Hepatocyte (in vitro differentiated cells): ENCODE measurements at regions not wholly inside any gene's neighbourhood (a gene's known extent, or its start where the extent isn't known, plus 50 kb on each side); places are given as distances from the start of the nearest gene placed in this dataset.

ENCODE experiments used
- DNase-seq: peaks from one replicate; pipeline ENCODE4 v3.0.0-alpha.2; 2016; ENCODE audit warnings: low spot score
- H2AFZ ChIP-seq: fragments of 200-600 bp; sonication (generic); 2 replicates; pipeline ENCODE4 v1.6.0; 2016; ENCODE audit warnings: antibody characterized with exemption, mild to moderate bottlenecking
- H3K27ac ChIP-seq: fragments of 200-600 bp; sonication (generic); 2 replicates; pipeline ENCODE4 v1.5.1; 2016; ENCODE audit warnings: mild to moderate bottlenecking
- H3K27me3 ChIP-seq: fragments of 200-600 bp; sonication (generic); 2 replicates; pipeline ENCODE4 v1.6.1; 2016
- H3K36me3 ChIP-seq: fragments of 200-600 bp; sonication (generic); replicated peaks from 2 replicates; pipeline ENCODE4 v1.5.1; 2016; ENCODE audit warnings: low read depth; ENCODE audit not compliant: insufficient read depth
- H3K4me1 ChIP-seq: fragments of 200-600 bp; sonication (generic); 2 replicates; pipeline ENCODE4 v1.5.1; 2016; ENCODE audit warnings: mild to moderate bottlenecking, moderate library complexity; ENCODE audit not compliant: insufficient read depth
- H3K4me2 ChIP-seq: fragments of 200-600 bp; sonication (generic); 2 replicates; pipeline ENCODE4 v1.6.0; 2016
- H3K4me3 ChIP-seq: fragments of 200-600 bp; sonication (generic); 2 replicates; pipeline ENCODE4 v1.5.1; 2016; ENCODE audit warnings: mild to moderate bottlenecking
- H3K79me2 ChIP-seq: fragments of 200-600 bp; sonication (generic); 2 replicates; pipeline ENCODE4 v1.6.0; 2017; ENCODE audit warnings: mild to moderate bottlenecking
- H3K9me2 ChIP-seq: fragments of 200-600 bp; sonication (generic); replicated peaks from 2 replicates; pipeline ENCODE4 v1.6.0; 2017; ENCODE audit warnings: mild to moderate bottlenecking; ENCODE audit not compliant: insufficient read depth
- H3K9me3 ChIP-seq: fragments of 200-600 bp; sonication (generic); 2 replicates; pipeline ENCODE4 v1.5.1; 2016; ENCODE audit warnings: low read depth, mild to moderate bottlenecking
- H4K20me1 ChIP-seq: fragments of 200-600 bp; sonication (generic); 2 replicates; pipeline ENCODE4 v1.6.0; 2016; ENCODE audit warnings: mild to moderate bottlenecking; ENCODE audit not compliant: insufficient read depth, poor library complexity, severe bottlenecking
- EZH2 ChIP-seq: fragments of 200-600 bp; sonication (generic); IDR thresholded peaks from 2 replicates; pipeline ENCODE4 v1.6.1; 2016; ENCODE audit warnings: antibody characterized with exemption, mild to moderate bottlenecking, borderline replicate concordance
- EZH2phosphoT487 ChIP-seq: fragments of 200-600 bp; sonication (generic); IDR thresholded peaks from one replicate; pipeline ENCODE4 v1.6.1; 2018; ENCODE audit warnings: antibody characterized with exemption, mild to moderate bottlenecking, low read depth, moderate library complexity; ENCODE audit not compliant: unreplicated experiment, severe bottlenecking
- WGBS: methylation state at CpG from one replicate; pipeline ENCODE4 v1.1.6; 2016; ENCODE audit warnings: low lambda C conversion rate; ENCODE audit errors: missing lambda C conversion rate; 5-methylcytosine and 5-hydroxymethylcytosine counted together
- TF ChIP-seq, protein P1 (sequence below): fragments of 200-600 bp; sonication (generic); IDR thresholded peaks from 2 replicates; pipeline ENCODE4 v1.5.1; 2016; ENCODE audit warnings: antibody characterized with exemption, mild to moderate bottlenecking; ENCODE audit not compliant: poor library complexity

GRCh38 chr1:116230712-116231111 lies 119.5 kb downstream of the MAB21L3 start:
- H3K4me2 ChIP-seq: no peak overlapping the region
- 6% methylated on average over 1 of the region's 1 CpG for WGBS

DNA sequence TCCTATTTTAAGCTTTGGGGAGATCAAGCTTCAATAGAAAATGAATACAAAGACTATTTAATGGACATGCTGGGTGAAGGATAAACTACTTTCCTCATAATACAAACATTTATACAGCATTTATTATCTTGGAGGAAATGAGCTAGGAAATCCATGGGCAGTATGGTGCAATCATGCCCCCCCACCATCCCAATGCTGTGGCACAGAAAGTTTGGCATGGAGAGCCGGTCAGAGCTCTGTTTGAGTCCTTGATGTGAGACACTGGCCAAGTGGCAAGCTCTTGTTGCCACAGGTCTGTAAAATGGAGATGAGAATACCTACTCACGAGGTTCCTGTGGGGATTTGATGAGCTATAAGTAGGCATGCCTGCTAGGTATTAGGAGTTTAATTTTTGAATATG lies 120.6 kb downstream of the MAB21L3 start:
- TF ChIP-seq, protein P1, sequence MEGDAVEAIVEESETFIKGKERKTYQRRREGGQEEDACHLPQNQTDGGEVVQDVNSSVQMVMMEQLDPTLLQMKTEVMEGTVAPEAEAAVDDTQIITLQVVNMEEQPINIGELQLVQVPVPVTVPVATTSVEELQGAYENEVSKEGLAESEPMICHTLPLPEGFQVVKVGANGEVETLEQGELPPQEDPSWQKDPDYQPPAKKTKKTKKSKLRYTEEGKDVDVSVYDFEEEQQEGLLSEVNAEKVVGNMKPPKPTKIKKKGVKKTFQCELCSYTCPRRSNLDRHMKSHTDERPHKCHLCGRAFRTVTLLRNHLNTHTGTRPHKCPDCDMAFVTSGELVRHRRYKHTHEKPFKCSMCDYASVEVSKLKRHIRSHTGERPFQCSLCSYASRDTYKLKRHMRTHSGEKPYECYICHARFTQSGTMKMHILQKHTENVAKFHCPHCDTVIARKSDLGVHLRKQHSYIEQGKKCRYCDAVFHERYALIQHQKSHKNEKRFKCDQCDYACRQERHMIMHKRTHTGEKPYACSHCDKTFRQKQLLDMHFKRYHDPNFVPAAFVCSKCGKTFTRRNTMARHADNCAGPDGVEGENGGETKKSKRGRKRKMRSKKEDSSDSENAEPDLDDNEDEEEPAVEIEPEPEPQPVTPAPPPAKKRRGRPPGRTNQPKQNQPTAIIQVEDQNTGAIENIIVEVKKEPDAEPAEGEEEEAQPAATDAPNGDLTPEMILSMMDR: no peak
- no peak for TF ChIP-seq EZH2phosphoT487
- TF ChIP-seq EZH2: no peak
- H3K36me3 ChIP-seq: no peaks in the 10 kb centered on the region
- WGBS: 95% methylated on average over 2 of the region's 2 CpGs
- no peaks in the 10 kb centered on the region for H3K79me2 ChIP-seq
- H2AFZ ChIP-seq: no peak overlapping the region
- H3K27me3 ChIP-seq: no peaks in the 10 kb centered on the region
- no peaks in the 10 kb centered on the region for H3K9me2 ChIP-seq
- no peaks in the 10 kb centered on the region for H3K9me3 ChIP-seq
- H3K4me1 ChIP-seq: no peaks in the 10 kb centered on the region
- no peaks in the 10 kb centered on the region for H4K20me1 ChIP-seq
- no peak overlapping the region for H3K4me3 ChIP-seq
- no peak overlapping the region for H3K27ac ChIP-seq
- no peak for DNase-seq
- H3K4me2 ChIP-seq: no peak overlapping the region

More at GRCh38 chr1:116230712-116231111, 119.5 kb downstream of the MAB21L3 start:
- Histone ChIP-seq H3K36me3 (no peaks in the 10 kb centered on the region), H3K9me2 (no peaks in the 10 kb centered on the region), H3K9me3 (no peaks in the 10 kb centered on the region), H3K79me2 (no peaks in the 10 kb centered on the region), H2AFZ (no peak overlapping the region), H4K20me1 (no peaks in the 10 kb centered on the region), H3K4me3 (no peak overlapping the region), H3K27ac (no peak overlapping the region), H3K4me1 (no peaks in the 10 kb centered on the region), H3K27me3 (no peaks in the 10 kb centered on the region)
- no peak for TF ChIP-seq EZH2
- TF ChIP-seq, protein P1: no peak
- no peak for TF ChIP-seq EZH2phosphoT487
- DNase-seq: no peak

GRCh38 chr1:116232989-116233514 lies 121.9 kb downstream of the MAB21L3 start:
- TF ChIP-seq, protein P1: peak; percentile 31
- TF ChIP-seq EZH2 (no peak), EZH2phosphoT487 (no peak)
- Histone ChIP-seq H3K9me2 (no peaks in the 10 kb centered on the region), H4K20me1 (no peaks in the 10 kb centered on the region), H3K4me3 (no peak overlapping the region), H3K27ac (no peak overlapping the region), H3K9me3 (no peaks in the 10 kb centered on the region), H3K79me2 (no peaks in the 10 kb centered on the region), H3K4me2 (no peak overlapping the region), H3K36me3 (no peaks in the 10 kb centered on the region), H2AFZ (no peak overlapping the region), H3K4me1 (no peaks in the 10 kb centered on the region), H3K27me3 (no peaks in the 10 kb centered on the region)
- WGBS: 43% methylated on average over 2 of the region's 2 CpGs
- peak; percentile 41 for DNase-seq
